ENCODE measurements at regions not wholly inside any gene's neighbourhood (a gene's known extent, or its start where the extent isn't known, plus 50 kb on each side); places are given as distances from the start of the nearest gene placed in this dataset.

DNA sequence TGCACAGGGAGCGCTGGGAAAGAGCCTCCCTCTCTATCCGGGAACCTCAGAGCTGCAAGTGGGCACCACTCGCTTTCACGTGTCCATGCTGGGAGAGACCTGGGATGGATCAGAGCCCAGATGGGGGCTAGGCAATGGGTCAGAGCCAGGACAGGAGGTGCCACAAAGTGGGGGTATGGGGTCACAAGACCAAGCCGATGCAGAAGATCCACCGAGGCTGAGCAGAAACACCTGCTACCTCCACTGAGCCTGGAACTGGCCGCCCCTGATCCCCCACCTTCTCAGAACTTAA lies 180.9 kb upstream of the SFSWAP start:
- Histone ChIP-seq H3K9me3 (no peaks in the 10 kb centered on the region), H3K27ac (no peak overlapping the region), H3K4me3 (no peak overlapping the region), H3K36me3 (no peaks in the 10 kb centered on the region), H3K4me1 (ENCODE audit: control insufficient read depth in 1 of 2, low read depth in 2 of 2) (no peaks in the 10 kb centered on the region), H3K27me3 (replicated peaks; ENCODE audit: insufficient read depth) (no peaks in the 10 kb centered on the region)
- ATAC-seq (ENCODE audit: insufficient number of reproducible peaks, low FRiP score, low read depth) = no peak
- TF ChIP-seq, protein P1, sequence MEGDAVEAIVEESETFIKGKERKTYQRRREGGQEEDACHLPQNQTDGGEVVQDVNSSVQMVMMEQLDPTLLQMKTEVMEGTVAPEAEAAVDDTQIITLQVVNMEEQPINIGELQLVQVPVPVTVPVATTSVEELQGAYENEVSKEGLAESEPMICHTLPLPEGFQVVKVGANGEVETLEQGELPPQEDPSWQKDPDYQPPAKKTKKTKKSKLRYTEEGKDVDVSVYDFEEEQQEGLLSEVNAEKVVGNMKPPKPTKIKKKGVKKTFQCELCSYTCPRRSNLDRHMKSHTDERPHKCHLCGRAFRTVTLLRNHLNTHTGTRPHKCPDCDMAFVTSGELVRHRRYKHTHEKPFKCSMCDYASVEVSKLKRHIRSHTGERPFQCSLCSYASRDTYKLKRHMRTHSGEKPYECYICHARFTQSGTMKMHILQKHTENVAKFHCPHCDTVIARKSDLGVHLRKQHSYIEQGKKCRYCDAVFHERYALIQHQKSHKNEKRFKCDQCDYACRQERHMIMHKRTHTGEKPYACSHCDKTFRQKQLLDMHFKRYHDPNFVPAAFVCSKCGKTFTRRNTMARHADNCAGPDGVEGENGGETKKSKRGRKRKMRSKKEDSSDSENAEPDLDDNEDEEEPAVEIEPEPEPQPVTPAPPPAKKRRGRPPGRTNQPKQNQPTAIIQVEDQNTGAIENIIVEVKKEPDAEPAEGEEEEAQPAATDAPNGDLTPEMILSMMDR (IDR thresholded peaks at IDR 0.05) = no peak
- DNase-seq (ENCODE audit: low spot score) = no peak

- TF ChIP-seq, protein P1 (IDR thresholded peaks at IDR 0.05) = no peak
- H3K27me3 ChIP-seq (replicated peaks; ENCODE audit: insufficient read depth) = no peaks in the 10 kb centered on the region
- DNase-seq (ENCODE audit: low spot score) (no peak), ATAC-seq (ENCODE audit: insufficient number of reproducible peaks, low FRiP score, low read depth) (no peak)
- no peaks in the 10 kb centered on the region for H3K4me1 ChIP-seq (ENCODE audit: control insufficient read depth in 1 of 2, low read depth in 2 of 2)
- no peaks in the 10 kb centered on the region for H3K9me3 ChIP-seq
- H3K4me3 ChIP-seq = no peak overlapping the region
- no peaks in the 10 kb centered on the region for H3K36me3 ChIP-seq
- no peak overlapping the region for H3K27ac ChIP-seq
These were observed 180.5 kb upstream of the SFSWAP start for GRCh38 chr12:131530422-131530821.

DNA sequence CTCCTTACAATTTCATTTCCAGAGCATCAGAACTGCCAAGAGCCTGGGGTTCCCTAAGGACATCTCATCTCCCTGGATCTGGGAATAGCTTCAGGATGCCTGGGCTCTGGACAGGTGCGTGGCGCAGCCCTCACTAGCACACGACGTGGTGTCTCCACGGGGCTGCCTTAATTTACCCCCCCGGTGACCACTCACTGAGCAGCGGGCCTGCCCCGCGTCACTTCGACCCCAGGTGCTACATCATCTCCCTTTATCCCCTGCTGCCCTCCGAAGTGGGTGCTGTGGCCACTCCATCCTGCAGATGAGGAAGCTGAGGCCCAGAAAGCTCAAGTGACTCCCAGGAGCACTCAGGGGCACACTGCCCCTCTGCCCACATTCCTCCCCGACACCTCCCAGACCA lies 177.8 kb upstream of the SFSWAP start:
- Histone ChIP-seq H3K36me3 (no peaks in the 10 kb centered on the region), H3K27ac (no peak overlapping the region), H3K9me3 (no peaks in the 10 kb centered on the region), H3K27me3 (replicated peaks; ENCODE audit: insufficient read depth) (no peaks in the 10 kb centered on the region), H3K4me3 (no peak overlapping the region), H3K4me1 (ENCODE audit: control insufficient read depth in 1 of 2, low read depth in 2 of 2) (no peaks in the 10 kb centered on the region)
- ATAC-seq (ENCODE audit: insufficient number of reproducible peaks, low FRiP score, low read depth) (no peak), DNase-seq (ENCODE audit: low spot score) (no peak)
- TF ChIP-seq, protein P1 (IDR thresholded peaks at IDR 0.05) = no peak

DNA sequence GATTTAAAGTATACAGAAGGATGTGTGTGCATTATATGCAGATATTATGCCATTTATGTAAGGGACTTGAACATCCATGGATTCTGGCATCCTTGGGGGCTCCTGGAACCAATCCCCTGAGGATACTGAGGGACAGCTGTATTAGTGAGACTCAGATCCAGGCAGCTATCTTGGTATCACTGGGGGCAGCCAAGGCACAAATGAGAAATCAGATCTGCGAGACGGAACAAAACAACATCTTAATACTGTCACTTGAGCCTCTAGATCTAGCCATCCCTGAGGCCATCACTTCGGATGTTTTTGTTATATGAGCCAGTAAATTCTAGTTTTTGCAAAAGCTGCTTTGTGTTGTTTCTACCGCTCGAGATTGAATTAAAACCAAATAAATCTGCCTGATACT lies 175.1 kb upstream of the SFSWAP start:
- no peaks in the 10 kb centered on the region for H3K36me3 ChIP-seq
- ATAC-seq (ENCODE audit: insufficient number of reproducible peaks, low FRiP score, low read depth) = no peak
- no peaks in the 10 kb centered on the region for H3K9me3 ChIP-seq
- TF ChIP-seq, protein P1 (IDR thresholded peaks at IDR 0.05) = no peak
- H3K27ac ChIP-seq = no peak overlapping the region
- no peaks in the 10 kb centered on the region for H3K27me3 ChIP-seq (replicated peaks; ENCODE audit: insufficient read depth)
- no peak overlapping the region for H3K4me3 ChIP-seq
- no peaks in the 10 kb centered on the region for H3K4me1 ChIP-seq (ENCODE audit: control insufficient read depth in 1 of 2, low read depth in 2 of 2)
- no peak for DNase-seq (ENCODE audit: low spot score)

- no peaks in the 10 kb centered on the region for H3K36me3 ChIP-seq
- H3K4me1 ChIP-seq (ENCODE audit: control insufficient read depth in 1 of 2, low read depth in 2 of 2) = no peaks in the 10 kb centered on the region
- no peaks in the 10 kb centered on the region for H3K27me3 ChIP-seq (replicated peaks; ENCODE audit: insufficient read depth)
- TF ChIP-seq, protein P1 (IDR thresholded peaks at IDR 0.05) = no peak
- no peaks in the 10 kb centered on the region for H3K9me3 ChIP-seq
- H3K27ac ChIP-seq = no peak overlapping the region
- DNase-seq (ENCODE audit: low spot score) = no peak
- no peak overlapping the region for H3K4me3 ChIP-seq
- no peak for ATAC-seq (ENCODE audit: insufficient number of reproducible peaks, low FRiP score, low read depth)
These were observed 174.6 kb upstream of the SFSWAP start for GRCh38 chr12:131536337-131536736.

Data from thoracic aorta (tissue), 2 donors.